Cardiac muscle cell (in vitro differentiated cells and primary cell): ENCODE measurements at regions not wholly inside any gene's neighbourhood (a gene's known extent, or its start where the extent isn't known, plus 50 kb on each side); places are given as distances from the start of the nearest gene placed in this dataset.

Experiments
- DNase-seq, 2 donors: peaks; one replicate each; pipeline versions ENCODE4 v3.0.0 to v3.0.0-alpha.2; 2010 to 2017; ENCODE audit warnings: low read depth in 1 of 2, low spot score in 1 of 2
- H3K27ac ChIP-seq: fragments of 200-600 bp; sonication (generic); 2 replicates; pipeline ENCODE4 v1.5.1; 2016
- H3K27me3 ChIP-seq: fragments of 200-600 bp; sonication (generic); 2 replicates; pipeline ENCODE4 v1.6.0; 2016; ENCODE audit warnings: control low read depth
- H3K36me3 ChIP-seq: fragments of 200-600 bp; sonication (generic); 2 replicates; pipeline ENCODE4 v1.5.1; 2016; ENCODE audit warnings: control low read depth
- H3K4me1 ChIP-seq: fragments of 200-600 bp; sonication (generic); 2 replicates; pipeline ENCODE4 v1.8.1; 2017; ENCODE audit warnings: low read depth, mild to moderate bottlenecking, mixed run types
- H3K4me3 ChIP-seq: fragments of 200-600 bp; sonication (generic); 2 replicates; pipeline ENCODE4 v1.5.1; 2016; ENCODE audit warnings: mild to moderate bottlenecking
- H3K9me3 ChIP-seq: fragments of 200-600 bp; sonication (generic); 2 replicates; pipeline ENCODE4 v1.5.1; 2017; ENCODE audit warnings: low read depth, mild to moderate bottlenecking, control low read depth
- CTCF ChIP-seq: IDR thresholded peaks from 2 replicates; pipeline ENCODE4 v1.5.1; 2012; ENCODE audit warnings: low read depth, mild to moderate bottlenecking, low read length

DNA sequence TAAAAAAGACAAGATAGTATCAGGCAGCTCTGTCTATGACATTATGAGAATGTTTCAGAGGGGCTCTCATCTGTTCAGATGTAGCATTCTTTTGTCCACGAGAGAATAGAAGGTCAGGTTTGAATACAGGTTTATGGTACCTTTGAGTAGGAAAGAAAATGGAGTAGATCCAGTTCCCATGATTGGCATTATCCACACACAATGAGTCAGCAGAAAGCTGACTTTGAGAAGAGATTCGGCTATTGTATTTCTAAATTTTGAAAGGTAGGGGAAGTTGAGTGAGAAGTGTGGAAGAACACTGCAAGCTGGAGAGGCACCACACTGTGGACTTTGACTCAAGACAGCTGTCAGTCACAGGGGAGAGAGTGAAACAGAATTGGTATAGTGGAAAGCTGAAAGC is 135.4 kb downstream of the SYT10 start:
- Histone ChIP-seq H3K4me1 (no peaks in the 10 kb centered on the region), H3K36me3 (no peaks in the 10 kb centered on the region), H3K27me3 (no peaks in the 10 kb centered on the region), H3K9me3 (no peaks in the 10 kb centered on the region), H3K27ac (no peak overlapping the region), H3K4me3 (no peak overlapping the region)
- no peak for TF ChIP-seq CTCF
- DNase-seq = no peak

DNA sequence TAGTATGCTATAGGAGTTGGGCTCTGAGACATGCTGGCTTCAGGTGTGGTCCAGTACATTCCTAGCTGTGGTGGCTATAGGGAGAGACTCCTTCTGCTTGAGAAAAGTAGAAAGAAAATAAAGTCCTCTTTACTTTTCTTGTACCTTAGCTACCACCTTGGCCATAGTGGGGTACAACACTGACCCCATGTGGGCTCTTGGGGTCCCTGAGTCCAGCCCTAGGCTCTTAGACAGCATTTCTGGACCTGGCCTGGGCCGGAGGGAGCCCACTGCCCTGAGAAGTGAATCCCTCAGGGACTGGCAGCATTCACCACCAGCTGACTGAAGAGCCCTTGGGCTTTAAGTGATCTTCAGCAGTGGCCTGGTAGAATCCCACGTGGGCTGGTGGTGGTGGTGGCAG is 143.1 kb downstream of the SYT10 start:
- Histone ChIP-seq H3K4me1 (no peaks in the 10 kb centered on the region), H3K27ac (no peak overlapping the region), H3K4me3 (no peak overlapping the region), H3K9me3 (no peaks in the 10 kb centered on the region), H3K27me3 (no peaks in the 10 kb centered on the region), H3K36me3 (no peaks in the 10 kb centered on the region)
- no peak for DNase-seq
- TF ChIP-seq CTCF = no peak

DNA sequence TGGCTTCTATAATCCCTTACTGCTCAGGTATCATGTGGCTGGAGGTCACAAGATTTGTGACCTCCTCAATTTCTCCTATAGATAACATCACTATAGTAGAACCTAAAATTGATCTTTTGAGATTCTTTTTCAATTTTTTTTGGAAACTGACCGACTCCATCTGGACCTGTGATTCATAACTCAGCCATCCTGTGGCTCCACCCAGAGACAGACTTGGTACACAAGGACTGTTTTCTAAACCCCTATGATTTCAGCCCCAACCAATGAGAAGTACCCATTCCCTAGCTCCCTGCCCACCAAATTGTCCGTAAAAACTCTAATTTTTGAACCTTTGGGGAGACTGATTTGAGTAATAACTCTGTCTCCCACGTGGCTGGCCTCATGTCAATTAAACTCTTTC is 148.9 kb downstream of the SYT10 start:
- DNase-seq = no peak
- no peak for TF ChIP-seq CTCF
- H3K9me3 ChIP-seq = no peaks in the 10 kb centered on the region
- no peaks in the 10 kb centered on the region for H3K27me3 ChIP-seq
- H3K27ac ChIP-seq = no peak overlapping the region
- no peak overlapping the region for H3K4me3 ChIP-seq
- no peaks in the 10 kb centered on the region for H3K36me3 ChIP-seq
- no peaks in the 10 kb centered on the region for H3K4me1 ChIP-seq

DNA sequence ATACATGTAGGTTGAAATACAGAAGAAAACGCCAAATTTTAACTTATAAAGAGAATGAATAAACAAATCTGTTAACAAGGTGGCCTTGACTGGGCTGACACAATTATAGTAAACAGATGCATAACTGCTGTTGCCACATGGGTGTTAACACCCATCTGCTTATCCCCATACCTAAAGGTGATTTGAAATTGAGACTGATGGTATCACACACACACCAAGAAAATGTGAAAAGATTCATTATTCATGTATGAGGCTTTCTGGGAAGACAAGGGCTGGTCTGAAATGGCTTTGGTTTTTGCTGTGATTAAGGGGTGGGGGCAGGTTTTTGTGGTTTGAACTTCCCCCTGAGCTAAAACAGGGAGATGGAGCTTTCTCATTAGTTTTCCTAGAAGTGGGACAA is 156.6 kb downstream of the SYT10 start:
- no peak for DNase-seq
- Histone ChIP-seq H3K9me3 (no peaks in the 10 kb centered on the region), H3K27me3 (no peaks in the 10 kb centered on the region), H3K27ac (no peak overlapping the region), H3K36me3 (no peaks in the 10 kb centered on the region), H3K4me1 (no peaks in the 10 kb centered on the region), H3K4me3 (no peak overlapping the region)
- no peak for TF ChIP-seq CTCF

DNA sequence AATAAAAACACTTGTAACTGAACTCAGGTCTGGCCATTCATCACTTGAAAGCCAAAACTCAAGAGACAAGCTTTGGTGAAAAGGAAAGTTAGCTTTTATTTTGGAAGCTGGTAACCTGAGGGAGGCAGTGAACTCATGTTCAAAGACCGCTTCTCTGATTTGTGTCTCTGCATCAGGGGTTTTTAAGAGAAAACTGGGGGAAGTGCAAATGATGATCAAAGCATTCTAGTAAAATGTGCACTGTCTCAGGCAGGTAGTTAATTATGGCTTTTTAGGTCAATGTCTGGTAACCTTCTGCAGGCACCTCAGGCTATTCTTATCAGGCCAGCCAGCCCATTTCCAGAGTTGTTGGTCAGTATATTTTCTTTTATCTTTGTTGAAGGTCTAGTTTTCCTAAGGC is 162.2 kb downstream of the SYT10 start:
- H3K27ac ChIP-seq = no peak overlapping the region
- no peaks in the 10 kb centered on the region for H3K27me3 ChIP-seq
- DNase-seq = no peak
- TF ChIP-seq CTCF = no peak
- no peaks in the 10 kb centered on the region for H3K4me1 ChIP-seq
- H3K9me3 ChIP-seq = no peaks in the 10 kb centered on the region
- H3K36me3 ChIP-seq = no peaks in the 10 kb centered on the region
- no peak overlapping the region for H3K4me3 ChIP-seq

DNA sequence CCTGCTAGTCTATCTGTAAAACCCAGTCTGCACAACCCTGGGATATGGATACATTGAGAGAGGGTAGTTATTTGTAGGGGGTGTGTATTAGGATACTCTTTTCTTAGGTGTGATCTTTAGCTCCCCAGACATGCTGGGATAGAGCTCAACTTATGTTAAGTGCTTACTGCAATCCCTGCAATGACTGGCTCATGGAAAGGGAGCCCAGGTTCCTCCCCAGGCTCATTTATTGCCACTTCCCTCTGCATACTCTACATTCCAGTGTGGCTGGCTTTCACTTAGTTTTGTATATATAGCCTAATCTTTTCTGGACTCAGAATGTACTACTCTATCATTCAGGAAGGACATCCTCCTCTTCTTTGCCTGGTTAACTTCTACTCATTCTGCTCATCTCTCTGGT is 172.0 kb downstream of the SYT10 start:
- TF ChIP-seq CTCF = no peak
- peaks cover 2% of the 10 kb centered on the region for H3K4me1 ChIP-seq
- DNase-seq = peak in 1 of 2 donors; percentile 7

More for the DNA sequence above, 172.0 kb downstream of the SYT10 start:
- Histone ChIP-seq H3K4me3 (no peak overlapping the region), H3K9me3 (no peaks in the 10 kb centered on the region), H3K27ac (no peak overlapping the region), H3K27me3 (no peaks in the 10 kb centered on the region), H3K36me3 (no peaks in the 10 kb centered on the region)
